ENCODE measurements at regions not wholly inside any gene's neighbourhood (a gene's known extent, or its start where the extent isn't known, plus 50 kb on each side); places are given as distances from the start of the nearest gene placed in this dataset.

DNA sequence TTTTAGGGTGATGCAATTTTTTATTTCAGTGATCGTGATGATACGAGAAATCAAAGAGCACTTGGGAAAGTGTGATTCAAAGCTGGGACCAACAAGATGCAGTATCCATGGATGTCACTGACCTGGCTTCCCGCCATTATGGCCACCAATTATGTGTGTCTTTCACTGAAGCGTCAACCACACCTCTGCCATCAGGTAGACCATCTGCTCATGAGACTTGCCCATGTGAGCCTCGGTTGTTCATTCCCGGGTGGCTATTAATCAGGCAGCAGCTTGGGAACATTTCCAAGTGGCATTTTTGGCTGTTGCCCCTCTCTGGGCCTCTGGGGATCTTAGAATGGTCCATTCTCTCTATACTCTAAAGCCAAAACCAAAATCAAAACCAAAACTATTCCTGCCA, 436.0 kb upstream of the ADAMTSL1 start:
- in situ Hi-C loops (cut with MboI) (no loop called here), intact Hi-C loops (cut with micrococcal nuclease; ENCODE audit: unreplicated experiment) (no loop called here)
- no peaks in the 10 kb centered on the region for H3K79me2 ChIP-seq (ENCODE audit: control insufficient read depth, insufficient read depth, low read length)
- H3K27ac ChIP-seq (ENCODE audit: control insufficient read depth, insufficient read depth), result no peak overlapping the region
- H3K9me3 ChIP-seq (replicated peaks; ENCODE audit: control insufficient read depth, insufficient read depth, low read length), result no peaks in the 10 kb centered on the region
- BruUV-seq (replicated peaks), result no TSS peak
- WGBS (ENCODE audit: insufficient coverage, insufficient replicate concordance, low lambda C conversion rate, missing lambda C conversion rate), result 25% methylated on average over 6 of the region's 6 CpGs
- H3K4me1 ChIP-seq (ENCODE audit: control insufficient read depth, insufficient read depth, low read length), result no peaks in the 10 kb centered on the region
- ChIA-PET RAD21 (ENCODE audit: unreplicated experiment) (no interaction called here), SMC1A (ENCODE audit: uncharacterized antibody, unreplicated experiment) (no interaction called here), CTCF (no interaction called here), POLR2A (no interaction called here)
- FAIRE-seq (no peak), DNase-seq (ENCODE audit: low read depth, low spot score) (no peak), ATAC-seq (no peak)
- H3K4me3 ChIP-seq, result no peak overlapping the region
- H3K36me3 ChIP-seq (ENCODE audit: control insufficient read depth in 2 of 2, insufficient read depth in 2 of 2, low read length in 1 of 2), result no peaks in the 10 kb centered on the region
- no peak overlapping the region for H3K4me2 ChIP-seq (ENCODE audit: control insufficient read depth, insufficient read depth)
- H2AFZ ChIP-seq (ENCODE audit: control insufficient read depth, low read depth, low read length), result no peak overlapping the region
- no peaks in the 10 kb centered on the region; a peak in 1 of 4 replicates for H3K27me3 ChIP-seq (replicated peaks in 1 of 2; ENCODE audit: control insufficient read depth in 2 of 2, insufficient read depth in 2 of 2, low read length in 1 of 2)
- no peak for TF ChIP-seq PML (IDR thresholded peaks at IDR 0.05; ENCODE audit: low read length)
- H3K9ac ChIP-seq (ENCODE audit: control insufficient read depth, insufficient read depth, low read length), result no peak overlapping the region
- H4K20me1 ChIP-seq (ENCODE audit: control insufficient read depth, insufficient read depth), result no peaks in the 10 kb centered on the region

DNA sequence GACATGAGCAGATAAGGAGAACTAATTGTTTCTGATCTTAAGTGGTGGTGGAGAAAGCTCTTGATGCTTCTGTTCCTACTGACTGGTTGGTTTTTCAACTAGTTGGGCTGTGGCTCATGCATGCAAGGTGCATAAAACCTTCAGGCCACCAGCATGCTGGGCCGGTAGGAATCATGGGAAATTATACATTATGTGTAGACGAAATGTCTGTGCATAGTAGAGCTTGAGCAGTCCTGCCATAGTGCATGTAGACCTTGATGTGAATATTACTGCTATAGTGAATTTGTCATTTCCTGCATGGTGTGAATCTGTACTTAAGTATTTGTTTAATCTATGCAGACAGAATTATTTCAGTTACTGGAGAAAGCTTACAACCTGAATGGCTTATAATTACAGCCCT, 433.6 kb upstream of the ADAMTSL1 start:
- TF ChIP-seq, protein P1, sequence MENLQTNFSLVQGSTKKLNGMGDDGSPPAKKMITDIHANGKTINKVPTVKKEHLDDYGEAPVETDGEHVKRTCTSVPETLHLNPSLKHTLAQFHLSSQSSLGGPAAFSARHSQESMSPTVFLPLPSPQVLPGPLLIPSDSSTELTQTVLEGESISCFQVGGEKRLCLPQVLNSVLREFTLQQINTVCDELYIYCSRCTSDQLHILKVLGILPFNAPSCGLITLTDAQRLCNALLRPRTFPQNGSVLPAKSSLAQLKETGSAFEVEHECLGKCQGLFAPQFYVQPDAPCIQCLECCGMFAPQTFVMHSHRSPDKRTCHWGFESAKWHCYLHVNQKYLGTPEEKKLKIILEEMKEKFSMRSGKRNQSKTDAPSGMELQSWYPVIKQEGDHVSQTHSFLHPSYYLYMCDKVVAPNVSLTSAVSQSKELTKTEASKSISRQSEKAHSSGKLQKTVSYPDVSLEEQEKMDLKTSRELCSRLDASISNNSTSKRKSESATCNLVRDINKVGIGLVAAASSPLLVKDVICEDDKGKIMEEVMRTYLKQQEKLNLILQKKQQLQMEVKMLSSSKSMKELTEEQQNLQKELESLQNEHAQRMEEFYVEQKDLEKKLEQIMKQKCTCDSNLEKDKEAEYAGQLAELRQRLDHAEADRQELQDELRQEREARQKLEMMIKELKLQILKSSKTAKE (IDR thresholded peaks at IDR 0.05; ENCODE audit: low read depth, poor library complexity, severe bottlenecking), result no peak
- TF ChIP-seq, protein P2, sequence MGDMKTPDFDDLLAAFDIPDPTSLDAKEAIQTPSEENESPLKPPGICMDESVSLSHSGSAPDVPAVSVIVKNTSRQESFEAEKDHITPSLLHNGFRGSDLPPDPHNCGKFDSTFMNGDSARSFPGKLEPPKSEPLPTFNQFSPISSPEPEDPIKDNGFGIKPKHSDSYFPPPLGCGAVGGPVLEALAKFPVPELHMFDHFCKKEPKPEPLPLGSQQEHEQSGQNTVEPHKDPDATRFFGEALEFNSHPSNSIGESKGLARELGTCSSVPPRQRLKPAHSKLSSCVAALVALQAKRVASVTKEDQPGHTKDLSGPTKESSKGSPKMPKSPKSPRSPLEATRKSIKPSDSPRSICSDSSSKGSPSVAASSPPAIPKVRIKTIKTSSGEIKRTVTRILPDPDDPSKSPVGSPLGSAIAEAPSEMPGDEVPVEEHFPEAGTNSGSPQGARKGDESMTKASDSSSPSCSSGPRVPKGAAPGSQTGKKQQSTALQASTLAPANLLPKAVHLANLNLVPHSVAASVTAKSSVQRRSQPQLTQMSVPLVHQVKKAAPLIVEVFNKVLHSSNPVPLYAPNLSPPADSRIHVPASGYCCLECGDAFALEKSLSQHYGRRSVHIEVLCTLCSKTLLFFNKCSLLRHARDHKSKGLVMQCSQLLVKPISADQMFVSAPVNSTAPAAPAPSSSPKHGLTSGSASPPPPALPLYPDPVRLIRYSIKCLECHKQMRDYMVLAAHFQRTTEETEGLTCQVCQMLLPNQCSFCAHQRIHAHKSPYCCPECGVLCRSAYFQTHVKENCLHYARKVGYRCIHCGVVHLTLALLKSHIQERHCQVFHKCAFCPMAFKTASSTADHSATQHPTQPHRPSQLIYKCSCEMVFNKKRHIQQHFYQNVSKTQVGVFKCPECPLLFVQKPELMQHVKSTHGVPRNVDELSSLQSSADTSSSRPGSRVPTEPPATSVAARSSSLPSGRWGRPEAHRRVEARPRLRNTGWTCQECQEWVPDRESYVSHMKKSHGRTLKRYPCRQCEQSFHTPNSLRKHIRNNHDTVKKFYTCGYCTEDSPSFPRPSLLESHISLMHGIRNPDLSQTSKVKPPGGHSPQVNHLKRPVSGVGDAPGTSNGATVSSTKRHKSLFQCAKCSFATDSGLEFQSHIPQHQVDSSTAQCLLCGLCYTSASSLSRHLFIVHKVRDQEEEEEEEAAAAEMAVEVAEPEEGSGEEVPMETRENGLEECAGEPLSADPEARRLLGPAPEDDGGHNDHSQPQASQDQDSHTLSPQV (IDR thresholded peaks at IDR 0.05), result no peak
- TF ChIP-seq CBX3 (IDR thresholded peaks at IDR 0.05; ENCODE audit: borderline replicate concordance, low read depth), result no peak
- no peak for TF ChIP-seq ZNF384 (IDR thresholded peaks at IDR 0.05; ENCODE audit: borderline replicate concordance, low read depth, low read length)
- no peak for TF ChIP-seq ESRRA (IDR thresholded peaks at IDR 0.05; ENCODE audit: low read length)
- no peak for TF ChIP-seq EGR1 (IDR thresholded peaks at IDR 0.05; ENCODE audit: borderline replicate concordance in 1 of 2, low read depth in 2 of 2, low read length in 2 of 2)
- no peak for TF ChIP-seq NR2F1 (conservative IDR thresholded peaks at IDR 0.05)
- no peak for TF ChIP-seq NFXL1 (IDR thresholded peaks at IDR 0.05; ENCODE audit: borderline replicate concordance)
- 39% methylated on average over 2 of the region's 2 CpGs for WGBS (ENCODE audit: insufficient coverage, insufficient replicate concordance, low lambda C conversion rate, missing lambda C conversion rate)
- Histone ChIP-seq H3K9me3 (replicated peaks; ENCODE audit: control insufficient read depth, insufficient read depth, low read length) (no peaks in the 10 kb centered on the region), H2AFZ (ENCODE audit: control insufficient read depth, low read depth, low read length) (no peak overlapping the region), H4K20me1 (ENCODE audit: control insufficient read depth, insufficient read depth) (no peaks in the 10 kb centered on the region), H3K4me1 (ENCODE audit: control insufficient read depth, insufficient read depth, low read length) (no peaks in the 10 kb centered on the region), H3K27ac (ENCODE audit: control insufficient read depth, insufficient read depth) (no peak overlapping the region), H3K4me2 (ENCODE audit: control insufficient read depth, insufficient read depth) (no peak overlapping the region), H3K27me3 (replicated peaks in 1 of 2; ENCODE audit: control insufficient read depth in 2 of 2, insufficient read depth in 2 of 2, low read length in 1 of 2) (no peaks in the 10 kb centered on the region; a peak in 1 of 4 replicates), H3K79me2 (ENCODE audit: control insufficient read depth, insufficient read depth, low read length) (no peaks in the 10 kb centered on the region), H3K36me3 (ENCODE audit: control insufficient read depth in 2 of 2, insufficient read depth in 2 of 2, low read length in 1 of 2) (no peaks in the 10 kb centered on the region), H3K9ac (ENCODE audit: control insufficient read depth, insufficient read depth, low read length) (no peak overlapping the region), H3K4me3 (no peak overlapping the region)
- BruUV-seq (replicated peaks), result no TSS peak
- DNase-seq (ENCODE audit: low read depth, low spot score) (no peak), ATAC-seq (no peak), FAIRE-seq (no peak)
- ChIA-PET POLR2A (no interaction called here), CTCF (no interaction called here), SMC1A (ENCODE audit: uncharacterized antibody, unreplicated experiment) (no interaction called here), RAD21 (ENCODE audit: unreplicated experiment) (no interaction called here)
- intact Hi-C loops (cut with micrococcal nuclease; ENCODE audit: unreplicated experiment) (no loop called here), in situ Hi-C loops (cut with MboI) (no loop called here)
